ENCODE measurements at regions not wholly inside any gene's neighbourhood (a gene's known extent, or its start where the extent isn't known, plus 50 kb on each side); places are given as distances from the start of the nearest gene placed in this dataset.

DNA sequence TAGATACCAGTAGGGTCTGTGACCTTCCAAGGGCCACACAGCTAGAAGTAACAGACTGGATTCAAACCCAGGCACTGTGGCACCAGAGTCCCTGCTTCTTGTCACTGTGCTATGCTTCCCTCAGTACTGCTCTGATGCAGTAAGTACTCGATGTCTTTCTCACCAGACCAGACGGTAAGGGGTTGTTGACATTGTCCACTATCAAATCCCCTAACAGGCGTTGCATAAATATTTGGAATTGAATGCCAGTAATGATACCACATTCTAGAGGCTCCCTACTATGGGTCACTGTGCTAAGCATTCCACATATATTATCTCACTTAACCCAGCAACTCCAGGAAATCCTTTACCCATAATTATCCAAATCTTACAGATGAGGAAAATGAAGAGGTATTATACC lies 223.1 kb downstream of the C1D start:
- DNase-seq = no peak

GRCh38 chr2:67840460-67841068 lies 222.2 kb downstream of the C1D start:
- DNase-seq = peak; percentile 60

GRCh38 chr2:67841711-67842110 lies 221.1 kb downstream of the C1D start:
- no peak for DNase-seq

DNA sequence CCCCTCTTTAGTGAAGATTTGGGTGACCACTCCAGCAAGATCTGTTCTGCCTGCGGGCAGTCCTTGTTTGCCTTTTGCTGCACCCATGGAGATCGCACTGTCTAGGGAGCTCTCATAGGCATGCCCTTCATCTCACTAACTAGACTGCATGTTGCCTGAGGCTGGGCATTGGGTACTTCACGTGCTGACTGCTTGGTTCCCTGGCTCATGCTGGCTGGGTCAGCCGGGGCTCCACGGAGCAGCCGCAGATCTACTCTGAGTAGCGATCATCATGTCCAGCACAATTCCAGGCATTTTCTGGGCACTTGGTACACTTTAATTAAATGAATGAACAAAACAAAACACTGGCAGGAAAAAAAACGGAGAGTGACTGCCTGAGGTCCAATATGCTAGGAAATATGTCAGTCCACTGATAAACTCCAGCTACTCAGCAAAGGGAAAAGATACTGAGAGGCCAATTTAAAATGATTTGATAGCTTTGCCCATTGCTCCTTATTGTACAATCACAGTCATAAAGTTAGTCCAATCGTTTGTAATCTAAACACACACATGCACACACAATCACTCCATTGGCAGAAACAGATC lies 220.3 kb downstream of the C1D start:
- DNase-seq = no peak

- no peak for DNase-seq
Observed at GRCh38 chr2:67844024-67844540, 218.7 kb downstream of the C1D start.

GRCh38 chr2:67845621-67846369 lies 217.0 kb downstream of the C1D start:
- DNase-seq = no peak

GRCh38 chr2:67846370-67847070 lies 216.3 kb downstream of the C1D start:
- peak; percentile 60 for DNase-seq

DNA sequence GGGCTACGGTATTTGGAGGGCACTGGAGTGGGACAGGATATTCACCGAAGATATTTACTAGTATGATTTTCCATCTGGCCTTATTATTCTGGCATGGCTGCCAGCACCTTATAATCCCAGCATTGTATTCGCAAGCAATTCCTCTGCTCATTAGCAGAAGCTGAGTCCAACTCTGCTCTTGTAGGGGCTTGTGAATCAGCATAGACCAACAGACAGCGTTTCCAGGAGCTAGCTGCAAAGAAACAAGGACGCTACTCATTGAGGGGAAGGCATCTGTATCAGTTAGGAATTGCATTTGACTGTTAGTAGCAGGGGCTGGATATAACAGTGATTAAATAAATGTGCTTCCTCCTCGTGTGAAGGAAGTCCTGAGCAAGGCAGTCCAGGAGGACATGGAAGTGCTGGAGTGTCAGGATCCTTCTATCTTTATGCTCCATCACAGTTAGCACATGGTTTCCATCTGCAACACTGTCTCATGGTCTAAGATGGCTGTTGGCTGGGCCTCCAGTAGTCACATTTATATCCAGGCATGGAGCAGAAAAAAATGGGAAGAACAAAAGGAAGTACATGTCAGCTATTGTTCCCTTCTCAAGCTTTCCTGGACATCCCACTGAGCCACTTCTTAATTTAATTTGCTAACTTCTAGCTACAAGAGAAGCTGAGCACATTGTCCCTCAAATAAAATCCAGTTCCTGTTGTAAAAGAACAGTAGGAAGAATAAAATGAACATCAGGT lies 214.1 kb downstream of the C1D start:
- no peak for DNase-seq

- no peak for DNase-seq
Observed at GRCh38 chr2:67851016-67851415, 211.8 kb downstream of the C1D start.

GRCh38 chr2:67851956-67852824 lies 210.6 kb downstream of the C1D start:
- no peak for DNase-seq

DNA sequence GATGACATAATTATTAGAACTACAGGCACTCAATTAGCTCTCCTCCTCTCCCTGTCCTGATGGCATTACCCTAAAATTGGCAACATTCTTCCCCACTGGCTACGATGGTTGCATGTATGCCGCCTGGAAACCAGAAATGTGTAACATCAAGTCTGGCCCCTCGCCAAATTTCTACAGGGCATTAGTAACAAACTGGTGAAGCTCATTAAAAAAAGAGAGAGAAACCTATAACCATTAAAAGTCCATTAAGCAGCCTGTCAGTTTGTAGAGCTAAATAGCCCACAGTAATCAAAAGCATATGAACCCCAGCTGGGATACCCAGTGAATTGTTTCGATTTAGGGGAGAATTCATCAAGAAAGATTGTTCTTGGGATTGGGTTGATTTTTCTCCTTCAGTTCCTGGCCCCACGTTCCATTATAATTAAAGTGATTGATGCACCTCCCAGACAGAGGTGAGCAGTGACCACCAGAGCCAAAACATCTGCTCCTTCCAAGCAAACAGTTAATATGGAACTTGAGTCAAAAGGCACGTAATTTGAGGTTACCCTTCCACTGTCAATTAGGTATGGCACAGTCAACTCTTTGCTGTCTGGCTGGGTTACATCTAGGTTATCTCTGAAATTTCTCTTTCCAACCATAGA lies 208.6 kb downstream of the C1D start:
- DNase-seq = no peak

GRCh38 chr2:67854798-67855197 lies 208.0 kb downstream of the C1D start:
- no peak for DNase-seq

- DNase-seq = no peak
Observed at GRCh38 chr2:67856866-67857265, 205.9 kb downstream of the C1D start.

- no peak for DNase-seq
Observed at GRCh38 chr2:67857836-67858235, 205.0 kb downstream of the C1D start.

DNA sequence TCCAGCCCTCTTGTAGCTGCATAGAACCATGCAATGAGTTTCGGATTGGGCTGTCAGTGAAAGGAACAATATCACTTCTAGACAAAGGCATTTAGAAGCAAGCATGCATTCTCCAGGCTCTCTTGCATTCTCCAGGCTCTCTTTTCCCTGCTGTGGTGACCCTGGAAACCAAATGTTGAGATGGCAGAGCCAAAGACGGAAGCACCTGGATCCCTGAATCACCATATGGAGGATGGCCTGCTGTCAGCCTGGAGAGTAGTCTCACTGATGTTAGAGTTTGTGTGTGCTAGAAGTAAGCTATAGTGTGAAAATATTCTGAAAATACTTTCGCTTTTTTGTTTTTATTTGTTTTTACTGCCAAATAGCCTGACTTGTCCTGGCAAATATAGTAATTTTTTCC lies 203.9 kb downstream of the C1D start:
- no peak for DNase-seq

GRCh38 chr2:67865917-67866316 lies 196.9 kb downstream of the C1D start:
- DNase-seq = no peak

DNA sequence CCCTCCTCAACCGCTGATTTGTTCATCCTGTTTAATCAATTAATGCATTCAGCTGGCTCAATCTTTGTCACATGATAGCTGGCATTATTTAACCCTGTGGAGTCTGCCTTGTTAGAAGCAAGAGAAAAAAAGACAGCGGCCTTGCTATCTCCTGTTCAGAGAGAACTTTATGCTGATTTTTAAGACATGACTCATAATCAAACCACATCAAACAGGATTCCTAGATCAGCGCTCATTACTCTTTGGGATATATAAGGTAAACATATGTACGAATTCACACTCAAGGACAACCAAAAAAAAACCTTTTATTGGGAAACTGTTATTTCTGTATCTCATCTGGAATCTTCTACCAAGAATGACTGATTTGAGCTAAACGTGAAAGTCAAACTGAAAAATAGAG lies 195.1 kb downstream of the C1D start:
- no peak for DNase-seq

- DNase-seq = no peak
Observed at GRCh38 chr2:67871686-67872412, 191.0 kb downstream of the C1D start.

GRCh38 chr2:67872481-67872880 lies 190.3 kb downstream of the C1D start:
- DNase-seq = no peak

- DNase-seq = no peak
Observed at GRCh38 chr2:67873916-67874315, 188.9 kb downstream of the C1D start.

All from hindlimb muscle (tissue), 1 donor.